SU-DHL-6 (cell line): ENCODE measurements at regions not wholly inside any gene's neighbourhood (a gene's known extent, or its start where the extent isn't known, plus 50 kb on each side); places are given as distances from the start of the nearest gene placed in this dataset.
"Not testable (repeated sequence)": the region's sequence is repeated elsewhere in the genome, so short reads cannot be mapped to it uniquely, and the experiment has no call there.

Experiments
- H2AFZ ChIP-seq: fragments of 200-600 bp; sonication (generic); 2 replicates; pipeline ENCODE4 v1.6.1; 2014; ENCODE audit warnings: low read depth, mild to moderate bottlenecking, moderate library complexity, mixed read lengths, antibody characterized with exemption, low read length; ENCODE audit not compliant: severe bottlenecking
- H3F3A ChIP-seq: fragments of 200-600 bp; shearing (Covaris generic); 2 replicates; pipeline ENCODE4 v1.6.0; 2016; ENCODE audit warnings: antibody characterized with exemption, mild to moderate bottlenecking; ENCODE audit not compliant: insufficient read depth
- H3K27ac ChIP-seq: fragments of 200-600 bp; sonication (generic); 2 replicates; pipeline ENCODE4 v1.5.1; 2016; ENCODE audit warnings: low read depth, mild to moderate bottlenecking, low read length, moderate library complexity, mixed read lengths
- H3K27me3 ChIP-seq: fragments of 200-600 bp; sonication (generic), shearing (Covaris generic); 2 replicates; pipeline ENCODE4 v1.6.0; 2014; ENCODE audit warnings: mild to moderate bottlenecking, low read length
- H3K36me3 ChIP-seq: fragments of 200-600 bp; sonication (generic); 2 replicates; pipeline ENCODE4 v1.6.1; 2014; ENCODE audit warnings: mild to moderate bottlenecking, low read length, mixed read lengths
- H3K4me2 ChIP-seq: fragments of 300-600, 200-600 bp; shearing (Covaris generic), sonication (generic); 2 replicates; pipeline ENCODE4 v1.6.0; 2014; ENCODE audit warnings: low read length, low read depth, mild to moderate bottlenecking; ENCODE audit not compliant: poor library complexity, severe bottlenecking
- H3K4me3 ChIP-seq: fragments of 200-600 bp; sonication (generic); 2 replicates; pipeline ENCODE4 v1.5.1; 2014; ENCODE audit warnings: antibody characterized with exemption, low read length, mild to moderate bottlenecking, mixed read lengths; ENCODE audit not compliant: insufficient read depth, poor library complexity, severe bottlenecking
- H3K79me2 ChIP-seq: fragments of 200-600 bp; sonication (generic); 2 replicates; pipeline ENCODE4 v1.6.1; 2014; ENCODE audit warnings: mild to moderate bottlenecking, low read length, moderate library complexity; ENCODE audit not compliant: insufficient read depth
- H3K9ac ChIP-seq: fragments of 200-600 bp; sonication (generic); 2 replicates; pipeline ENCODE4 v1.7.0; 2014; ENCODE audit warnings: mild to moderate bottlenecking, low read length
- H3K9me2 ChIP-seq: fragments of 200-600 bp; sonication (generic); replicated peaks from 2 replicates; pipeline ENCODE4 v1.6.1; 2014; ENCODE audit warnings: low read length; ENCODE audit not compliant: insufficient read depth
- H3K9me3 ChIP-seq: fragments of 200-600 bp; sonication (generic); 2 replicates; pipeline ENCODE4 v1.6.1; 2014; ENCODE audit warnings: low read length, mixed read lengths; ENCODE audit not compliant: insufficient read depth
- H4K20me1 ChIP-seq: fragments of 200-600 bp; sonication (generic); 2 replicates; pipeline ENCODE4 v1.6.1; 2014; ENCODE audit warnings: low read depth, mild to moderate bottlenecking, antibody characterized with exemption, low read length, moderate library complexity, mixed read lengths

- not testable (repeated sequence) for H3K4me3 ChIP-seq, H3K36me3 ChIP-seq, H4K20me1 ChIP-seq, H2AFZ ChIP-seq, H3K79me2 ChIP-seq, H3K27ac ChIP-seq, H3K27me3 ChIP-seq, H3K9ac ChIP-seq, H3K9me3 ChIP-seq, H3F3A ChIP-seq, H3K9me2 ChIP-seq, H3K4me2 ChIP-seq
Measured at GRCh38 chr6:57793398-57793762, 475.9 kb downstream of the PRIM2 start.

GRCh38 chr6:57799703-57800479, 482.5 kb downstream of the PRIM2 start:
- H3K9me3 ChIP-seq, result peaks cover 14% of the 10 kb centered on the region; the same call in 1 of the 2 replicates
- H2AFZ ChIP-seq, H3K4me3 ChIP-seq, H3F3A ChIP-seq, H3K27ac ChIP-seq, H3K4me2 ChIP-seq, H3K9ac ChIP-seq, H3K9me2 ChIP-seq, H3K36me3 ChIP-seq, H3K27me3 ChIP-seq, H4K20me1 ChIP-seq, H3K79me2 ChIP-seq: not testable (repeated sequence)

DNA sequence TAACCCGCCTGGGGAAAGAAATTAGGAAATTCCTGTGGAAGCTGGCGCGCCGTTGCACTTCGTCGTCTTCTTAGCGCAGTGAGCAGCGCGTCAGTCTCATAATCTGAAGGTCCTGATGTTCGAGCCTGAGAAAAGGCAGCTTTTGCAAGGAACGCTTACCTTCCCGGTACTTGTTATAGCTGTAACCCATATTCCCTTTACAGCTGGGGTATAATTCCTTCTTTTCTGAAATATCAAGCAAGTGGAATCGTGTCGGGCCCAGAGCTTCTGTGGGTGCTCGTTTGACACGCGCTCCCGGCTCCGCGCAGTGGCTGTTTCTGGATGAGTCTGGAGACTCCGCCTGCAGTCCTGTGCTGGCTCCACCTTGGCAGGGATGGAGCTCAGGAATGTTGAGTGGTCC, 491.2 kb downstream of the PRIM2 start:
- not testable (repeated sequence) for H3K9ac ChIP-seq, H3F3A ChIP-seq, H3K4me3 ChIP-seq, H3K36me3 ChIP-seq, H3K79me2 ChIP-seq, H3K9me2 ChIP-seq, H3K4me2 ChIP-seq, H4K20me1 ChIP-seq, H3K27ac ChIP-seq, H3K27me3 ChIP-seq, H2AFZ ChIP-seq
- H3K9me3 ChIP-seq, result peaks cover 12% of the 10 kb centered on the region; the same call in 1 of the 2 replicates

GRCh38 chr6:57809454-57809853, 492.0 kb downstream of the PRIM2 start:
- H3K4me2 ChIP-seq, H3K27me3 ChIP-seq, H3K9me3 ChIP-seq, H3K9ac ChIP-seq, H3K36me3 ChIP-seq, H3K27ac ChIP-seq, H3F3A ChIP-seq, H3K9me2 ChIP-seq, H3K4me3 ChIP-seq, H3K79me2 ChIP-seq, H2AFZ ChIP-seq, H4K20me1 ChIP-seq: not testable (repeated sequence)

GRCh38 chr6:57813271-57814075, 496.0 kb downstream of the PRIM2 start:
- not testable (repeated sequence) for H3K27me3 ChIP-seq, H3K36me3 ChIP-seq, H2AFZ ChIP-seq, H3K4me3 ChIP-seq, H3K4me2 ChIP-seq, H3F3A ChIP-seq, H3K9me2 ChIP-seq, H4K20me1 ChIP-seq, H3K79me2 ChIP-seq, H3K9me3 ChIP-seq, H3K27ac ChIP-seq, H3K9ac ChIP-seq

DNA sequence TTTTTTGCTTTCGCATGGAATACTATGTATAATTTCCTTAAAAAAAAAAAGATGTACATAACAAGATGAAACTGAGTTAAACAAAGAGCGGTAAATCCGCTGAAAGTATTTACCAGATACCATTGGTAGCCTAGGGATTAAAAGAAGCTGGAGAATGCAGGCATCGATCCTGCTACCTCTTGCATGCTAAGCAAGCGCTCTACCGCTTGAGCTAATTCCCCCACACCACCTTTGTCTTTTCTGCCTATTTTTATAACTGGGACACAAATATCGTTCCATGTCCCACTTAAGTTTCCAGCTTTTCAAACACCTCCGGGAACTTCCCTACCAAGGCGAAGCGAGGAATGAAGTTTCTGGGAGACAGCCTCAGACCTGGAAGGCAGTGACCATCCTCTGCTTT, 498.4 kb downstream of the PRIM2 start:
- H3K79me2 ChIP-seq, H4K20me1 ChIP-seq, H3F3A ChIP-seq, H3K4me3 ChIP-seq, H3K36me3 ChIP-seq, H3K9me2 ChIP-seq, H3K9me3 ChIP-seq, H3K4me2 ChIP-seq, H3K9ac ChIP-seq, H2AFZ ChIP-seq, H3K27ac ChIP-seq, H3K27me3 ChIP-seq: not testable (repeated sequence)

- not testable (repeated sequence) for H2AFZ ChIP-seq, H3K9me3 ChIP-seq, H3K9ac ChIP-seq, H3F3A ChIP-seq, H3K79me2 ChIP-seq, H4K20me1 ChIP-seq, H3K4me3 ChIP-seq, H3K36me3 ChIP-seq, H3K27ac ChIP-seq, H3K9me2 ChIP-seq, H3K4me2 ChIP-seq, H3K27me3 ChIP-seq
Measured at GRCh38 chr6:57821325-57821724, 503.9 kb downstream of the PRIM2 start.

GRCh38 chr6:57822448-57822847, 505.0 kb downstream of the PRIM2 start:
- not testable (repeated sequence) for H3K79me2 ChIP-seq, H3K4me3 ChIP-seq, H3K27me3 ChIP-seq, H3K9me2 ChIP-seq, H3K4me2 ChIP-seq, H3K27ac ChIP-seq, H4K20me1 ChIP-seq, H2AFZ ChIP-seq, H3K36me3 ChIP-seq, H3K9me3 ChIP-seq, H3F3A ChIP-seq, H3K9ac ChIP-seq
